ENCODE measurements at regions not wholly inside any gene's neighbourhood (a gene's known extent, or its start where the extent isn't known, plus 50 kb on each side); places are given as distances from the start of the nearest gene placed in this dataset.

DNA sequence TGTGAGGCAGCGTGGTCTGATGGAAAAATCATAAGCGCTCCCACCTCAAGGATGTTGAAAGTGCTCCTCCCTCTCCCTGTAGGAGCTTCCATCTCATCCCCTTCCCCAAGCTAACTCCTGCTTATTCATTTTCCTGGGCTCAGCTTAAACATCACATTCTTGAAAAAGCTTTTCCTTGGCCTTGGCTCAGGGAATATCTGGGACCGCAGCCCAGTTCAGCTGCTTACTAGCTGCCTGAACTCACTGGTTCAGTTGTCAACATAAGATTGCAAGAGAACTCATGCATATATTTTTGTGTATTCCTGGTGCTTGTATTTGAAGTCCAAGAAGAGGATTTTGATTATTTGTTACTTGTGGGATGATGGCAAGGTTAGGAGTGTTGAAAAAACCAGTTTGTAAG, 91.5 kb downstream of the UTP18 start:
- TF ChIP-seq, protein P1, sequence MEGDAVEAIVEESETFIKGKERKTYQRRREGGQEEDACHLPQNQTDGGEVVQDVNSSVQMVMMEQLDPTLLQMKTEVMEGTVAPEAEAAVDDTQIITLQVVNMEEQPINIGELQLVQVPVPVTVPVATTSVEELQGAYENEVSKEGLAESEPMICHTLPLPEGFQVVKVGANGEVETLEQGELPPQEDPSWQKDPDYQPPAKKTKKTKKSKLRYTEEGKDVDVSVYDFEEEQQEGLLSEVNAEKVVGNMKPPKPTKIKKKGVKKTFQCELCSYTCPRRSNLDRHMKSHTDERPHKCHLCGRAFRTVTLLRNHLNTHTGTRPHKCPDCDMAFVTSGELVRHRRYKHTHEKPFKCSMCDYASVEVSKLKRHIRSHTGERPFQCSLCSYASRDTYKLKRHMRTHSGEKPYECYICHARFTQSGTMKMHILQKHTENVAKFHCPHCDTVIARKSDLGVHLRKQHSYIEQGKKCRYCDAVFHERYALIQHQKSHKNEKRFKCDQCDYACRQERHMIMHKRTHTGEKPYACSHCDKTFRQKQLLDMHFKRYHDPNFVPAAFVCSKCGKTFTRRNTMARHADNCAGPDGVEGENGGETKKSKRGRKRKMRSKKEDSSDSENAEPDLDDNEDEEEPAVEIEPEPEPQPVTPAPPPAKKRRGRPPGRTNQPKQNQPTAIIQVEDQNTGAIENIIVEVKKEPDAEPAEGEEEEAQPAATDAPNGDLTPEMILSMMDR (IDR thresholded peaks at IDR 0.05; ENCODE audit: low read depth, low read length), result no peak
- no peak for TF ChIP-seq EZH2phosphoT487 (IDR thresholded peaks at IDR 0.05; ENCODE audit: low read depth)
